Stimulated activated CD8-positive, alpha-beta memory T cell treated with anti-CD3 and anti-CD28 coated beads, Interleukin-15, amount 100 ng/mL, for 1 hour (primary cell): ENCODE measurements at regions not wholly inside any gene's neighbourhood (a gene's known extent, or its start where the extent isn't known, plus 50 kb on each side); places are given as distances from the start of the nearest gene placed in this dataset.
"Not testable (repeated sequence)": the region's sequence is repeated elsewhere in the genome, so short reads cannot be mapped to it uniquely, and the experiment has no call there.

Experiments used
- DNase-seq: peaks from one replicate; pipeline ENCODE4 v3.0.0-alpha.2; 2020; ENCODE audit warnings: low read depth

DNA sequence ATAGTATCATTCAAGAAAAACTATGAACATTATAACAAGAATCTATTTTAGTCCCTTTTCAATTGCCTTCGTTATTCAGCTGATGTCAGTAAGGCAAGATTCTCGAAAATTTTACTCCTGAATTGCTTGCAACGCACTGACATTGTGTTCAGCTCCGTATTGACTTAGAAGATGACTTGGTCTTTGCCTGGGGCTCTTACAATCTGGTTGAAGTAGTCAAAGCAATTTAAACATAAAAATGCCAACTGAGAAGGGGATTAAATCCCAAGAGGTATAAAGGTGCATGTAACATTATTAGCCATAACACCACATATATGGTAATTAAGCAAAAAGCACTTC, 507.1 kb downstream of the CENPC start:
- no peak for DNase-seq

DNA sequence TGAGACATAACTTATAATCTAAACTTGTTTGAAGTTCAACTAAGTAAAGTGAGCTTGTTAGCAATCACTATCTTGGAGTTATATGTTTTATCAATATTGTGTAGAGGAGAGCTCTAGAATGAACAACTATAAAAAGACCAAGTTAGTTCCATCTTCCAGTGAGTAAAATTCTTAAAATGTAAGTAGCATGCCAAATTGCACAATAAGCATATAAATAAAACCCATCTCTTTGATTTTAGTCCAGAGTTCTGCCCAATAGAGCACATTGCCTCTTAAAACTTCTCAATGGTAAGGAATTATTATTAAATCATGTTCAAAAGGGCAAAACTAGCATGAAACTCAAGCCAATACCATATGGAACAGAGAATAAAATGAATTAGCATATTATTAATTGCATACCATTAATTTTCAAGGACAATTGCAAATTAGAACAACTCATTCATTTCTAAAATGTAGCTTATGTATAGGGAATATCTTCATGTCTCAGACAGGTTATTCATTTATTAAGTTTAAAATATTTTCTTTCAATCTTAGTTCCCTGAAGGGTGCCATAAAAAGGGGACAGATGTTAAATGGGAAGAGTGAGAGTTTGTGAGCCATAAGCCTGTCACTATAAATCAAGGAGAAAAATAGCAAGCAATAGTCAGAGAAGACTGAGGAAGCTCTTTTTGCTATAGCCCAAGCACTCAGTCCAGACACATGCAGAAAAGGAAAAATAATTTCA, 507.6 kb downstream of the CENPC start:
- no peak for DNase-seq

DNA sequence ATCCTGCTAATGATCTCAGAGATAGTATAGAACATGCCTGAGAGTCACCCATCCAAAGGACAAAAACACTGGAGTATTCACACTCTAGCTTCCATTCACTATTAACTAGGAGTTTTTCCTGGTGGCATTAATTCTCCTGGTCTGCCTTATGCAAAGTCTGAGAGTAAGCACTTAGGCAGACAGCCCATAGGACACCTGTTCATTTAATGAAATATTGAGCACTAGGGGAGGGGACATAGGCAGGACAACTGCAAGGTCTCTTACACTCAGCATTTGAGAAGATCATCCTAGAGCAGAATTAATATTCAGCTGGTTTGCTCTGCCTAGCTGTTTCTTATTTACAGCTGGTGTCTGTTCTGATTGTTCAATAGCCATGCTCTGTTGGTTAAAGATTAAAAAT, 508.5 kb downstream of the CENPC start:
- DNase-seq: no peak

DNA sequence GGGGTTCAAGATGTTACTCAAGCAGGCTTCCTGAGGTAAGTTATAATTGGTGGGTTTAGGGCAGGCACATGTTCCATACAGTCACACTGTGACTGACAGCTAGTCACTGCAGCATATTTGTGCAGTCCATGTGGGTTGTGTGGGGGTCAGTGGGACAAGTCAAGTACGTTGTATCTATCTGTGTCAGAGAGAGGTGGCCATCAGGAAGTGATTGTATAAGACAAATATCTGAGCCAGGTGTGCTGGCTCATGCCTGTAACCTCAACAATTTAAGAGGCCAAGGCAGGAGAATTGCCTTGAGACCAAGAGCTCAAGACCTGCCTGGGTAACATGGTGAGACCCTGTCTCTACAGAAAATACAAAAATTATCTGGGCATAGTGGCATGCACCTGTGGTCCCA, 509.3 kb downstream of the CENPC start:
- no peak for DNase-seq

DNA sequence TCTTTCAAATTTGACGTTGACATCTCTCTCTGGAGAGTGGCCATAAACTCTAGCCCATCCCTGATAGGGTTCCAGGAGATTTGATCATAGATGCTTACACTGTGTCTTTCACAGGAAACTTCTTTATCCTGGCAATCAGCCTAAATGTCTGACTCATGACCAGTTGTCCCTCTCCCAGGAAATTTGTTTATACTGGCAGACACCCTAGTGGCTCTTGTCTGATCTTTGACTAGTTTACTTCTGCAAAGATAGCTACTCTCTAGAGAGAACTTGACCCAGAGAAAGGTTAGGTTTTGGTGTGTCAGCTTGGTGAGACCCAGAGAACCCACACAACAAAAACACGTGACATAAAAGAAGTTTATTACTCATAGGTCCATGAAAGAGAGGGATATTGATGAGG, 509.8 kb downstream of the CENPC start:
- DNase-seq: no peak

DNA sequence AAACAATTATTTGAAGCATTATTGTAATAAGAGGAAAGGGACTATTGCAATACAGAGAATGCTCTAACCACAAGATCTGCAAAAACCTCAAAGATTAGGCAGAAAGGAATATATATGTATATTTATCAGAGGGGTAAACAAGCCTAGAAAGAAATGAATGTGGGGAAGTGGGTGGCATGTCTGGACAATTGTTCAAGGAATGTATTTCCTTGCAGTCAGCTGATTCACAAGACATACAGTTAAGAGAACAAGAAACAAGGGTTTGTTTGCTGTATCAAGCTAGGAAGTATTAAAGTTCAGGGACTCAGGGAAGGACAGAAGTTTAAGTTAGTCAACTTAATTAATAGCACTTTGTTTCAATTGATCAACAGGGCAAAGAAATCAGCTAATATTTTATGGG, 514.7 kb downstream of the CENPC start:
- DNase-seq: no peak

DNA sequence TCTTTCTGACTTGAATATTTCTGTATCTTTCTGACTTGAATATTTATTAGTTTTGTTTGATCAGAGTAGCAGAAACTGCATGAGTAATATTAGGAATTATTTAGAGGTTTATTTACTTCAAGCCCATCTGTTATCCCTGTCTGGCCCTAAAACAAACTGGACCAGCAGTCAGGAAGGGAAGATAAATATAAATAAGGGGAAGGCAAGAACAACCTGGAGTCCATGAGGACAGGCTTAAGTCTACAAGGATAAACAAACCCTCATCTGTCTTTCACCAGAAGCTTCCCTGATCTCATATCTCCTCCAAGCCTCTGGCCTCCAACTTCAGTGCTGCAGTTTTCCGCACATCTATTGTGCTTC, 524.9 kb downstream of the CENPC start:
- DNase-seq: no peak

DNA sequence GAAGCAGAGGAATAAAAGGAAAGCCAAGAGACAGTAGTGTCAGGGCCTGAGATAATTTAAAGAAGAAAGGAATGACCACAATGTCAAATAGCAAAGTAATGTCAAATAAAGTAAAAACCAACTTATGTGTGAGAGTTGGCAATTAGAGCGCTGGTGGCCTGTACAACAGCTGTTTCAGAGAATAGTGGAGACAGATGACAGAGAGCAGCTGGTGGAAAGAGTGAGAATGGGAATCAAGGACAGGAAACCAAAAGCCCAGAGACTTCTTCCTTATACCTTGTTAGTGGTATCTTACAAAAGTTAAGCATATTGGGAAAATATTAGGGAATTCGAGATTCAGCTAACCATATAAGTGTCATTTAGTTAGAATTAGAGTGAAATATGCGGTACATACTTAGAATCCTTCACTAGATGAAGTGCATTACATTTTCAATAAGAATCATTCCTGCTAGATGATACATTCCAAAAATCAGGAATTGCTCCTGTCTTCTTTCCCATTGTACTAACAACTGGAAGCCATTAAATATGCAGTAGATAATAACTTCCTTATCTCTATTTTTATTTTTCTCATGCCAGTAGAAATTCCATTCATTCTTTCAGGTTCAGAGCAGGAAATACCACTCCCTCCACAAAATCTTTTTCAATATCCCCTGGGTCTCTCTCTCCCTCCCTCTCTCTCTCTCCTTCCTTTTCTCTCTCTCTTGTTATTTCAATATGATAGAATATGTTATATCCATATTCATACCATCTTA, 525.4 kb downstream of the CENPC start:
- no peak for DNase-seq

DNA sequence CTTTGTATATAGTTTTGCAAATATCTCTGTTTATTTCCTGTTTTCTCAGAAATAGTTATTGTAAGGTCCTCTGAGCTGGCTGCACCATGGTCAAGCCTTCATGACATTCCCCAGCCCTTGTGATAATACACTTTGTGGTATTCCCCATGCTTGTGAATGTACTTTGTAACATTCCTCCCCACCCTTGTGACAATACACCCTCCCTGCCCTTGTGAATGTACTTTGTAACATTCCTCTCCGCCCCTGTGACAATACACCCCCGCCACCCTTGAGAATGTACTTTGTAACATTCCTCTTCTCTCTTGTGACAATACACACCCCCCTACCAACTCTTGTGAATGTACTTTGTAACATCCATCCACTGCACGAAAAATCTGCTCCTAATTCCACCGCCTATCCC, 530.7 kb downstream of the CENPC start:
- DNase-seq: no peak

DNA sequence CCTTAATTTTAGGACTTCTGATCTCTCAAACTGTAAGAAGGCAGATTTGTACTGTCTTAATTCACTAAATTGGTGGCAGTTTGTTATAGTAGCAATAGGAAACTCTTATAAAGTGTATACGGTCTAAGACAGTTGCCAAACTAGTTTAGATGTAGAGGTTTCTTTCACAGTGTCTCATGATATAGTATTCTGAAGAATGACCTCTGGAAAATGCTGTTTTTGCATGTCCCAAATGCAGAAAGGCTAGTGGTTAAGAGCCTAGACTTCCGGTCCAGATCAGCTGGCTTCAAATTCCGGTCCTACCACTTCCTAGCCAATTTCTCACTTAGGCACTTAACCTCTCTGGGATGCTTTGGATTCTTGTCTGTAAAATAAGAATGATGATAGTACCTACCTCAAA, 538.5 kb downstream of the CENPC start:
- DNase-seq: no peak

DNA sequence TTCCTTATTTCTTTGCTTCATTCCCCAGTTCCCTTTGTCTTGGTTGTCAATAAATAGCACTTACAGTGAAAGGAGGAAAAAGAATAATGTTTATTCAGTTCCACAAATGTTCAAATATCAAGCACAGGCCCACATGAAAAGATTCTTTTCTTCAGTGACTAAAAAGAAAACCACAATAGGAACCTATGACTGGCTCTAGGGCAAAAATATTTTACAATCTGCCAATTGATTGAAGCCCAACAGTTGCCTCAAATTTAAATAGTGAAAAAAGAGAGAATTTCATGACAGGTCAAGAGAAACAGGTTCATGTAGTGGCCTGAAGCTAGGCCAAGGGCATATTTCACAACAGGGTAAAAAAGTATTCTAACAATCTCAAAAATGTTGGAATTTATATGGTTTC, 553.8 kb downstream of the CENPC start:
- no peak for DNase-seq

DNA sequence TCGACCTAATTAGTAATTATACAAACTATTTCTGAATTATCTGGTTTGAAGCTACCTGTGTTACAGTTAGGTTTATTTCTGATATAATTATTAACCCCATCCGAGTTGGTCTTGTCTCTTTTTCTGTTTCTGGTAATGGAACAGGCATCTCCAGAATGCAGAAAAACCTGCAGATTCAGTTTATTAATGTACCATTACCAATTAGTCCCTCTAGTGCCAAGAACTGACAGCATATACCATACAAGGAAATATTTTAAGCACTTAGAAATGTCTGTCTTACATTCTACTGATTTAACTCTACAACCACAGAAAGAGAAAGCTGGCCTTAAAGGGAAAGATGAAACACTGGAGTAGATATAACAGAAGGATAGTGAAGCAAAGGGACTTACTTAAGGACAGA, 570.6 kb downstream of the CENPC start:
- no peak for DNase-seq

DNA sequence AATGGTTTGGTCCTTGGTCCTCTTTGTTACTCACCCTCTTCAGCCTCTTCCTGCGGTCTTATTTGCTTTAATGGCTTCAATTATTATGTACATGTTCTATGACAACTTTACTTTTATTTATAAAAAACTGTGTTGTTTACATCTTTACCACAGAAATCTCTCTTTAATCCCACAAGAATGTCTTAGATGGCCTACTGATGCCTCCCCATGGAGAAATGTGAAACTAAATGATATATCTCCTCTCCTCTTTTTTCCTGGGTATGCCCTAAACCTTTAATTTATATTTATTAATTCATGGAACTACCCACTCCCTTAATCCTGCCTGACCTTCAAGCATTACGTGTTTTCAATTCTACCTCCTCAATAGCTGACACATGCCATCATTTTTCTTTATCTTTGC, 573.2 kb downstream of the CENPC start:
- DNase-seq: no peak

DNA sequence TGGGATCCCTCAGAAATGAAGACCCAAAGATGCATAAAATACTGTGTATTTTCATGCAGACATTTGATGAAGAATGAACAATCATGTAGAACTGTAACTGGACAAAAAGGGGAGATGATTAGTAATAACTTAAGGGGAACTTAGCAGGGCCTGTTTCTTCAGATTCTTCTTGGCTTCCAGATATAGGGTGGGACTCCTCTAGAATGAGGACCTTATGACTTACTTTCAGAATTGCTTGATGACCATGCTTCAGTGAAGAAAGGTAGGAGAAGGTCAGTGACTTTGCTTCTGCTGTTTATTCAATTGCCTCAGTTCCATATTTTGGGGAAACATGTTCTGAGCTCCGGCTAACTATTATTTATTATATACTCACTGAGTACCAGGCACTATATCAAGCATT, 580.8 kb downstream of the CENPC start:
- DNase-seq: no peak

DNA sequence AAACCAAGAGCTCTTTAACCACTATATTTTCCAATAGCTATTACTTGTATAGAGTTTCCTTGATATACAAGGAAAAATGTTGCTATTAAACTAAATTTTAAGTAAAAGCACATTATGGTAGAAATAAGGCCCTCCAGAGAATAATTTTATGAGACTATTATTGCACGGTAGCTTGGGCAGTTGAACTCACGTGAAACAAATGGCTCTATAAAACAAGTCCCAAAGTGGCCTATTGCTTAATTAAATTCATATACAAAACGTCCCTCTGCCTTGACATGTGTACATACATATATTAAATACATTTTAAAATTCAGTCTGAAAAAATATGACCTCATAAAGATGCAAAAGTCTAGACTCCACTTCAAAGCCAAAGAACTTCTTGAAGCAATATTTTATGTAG, 582.2 kb downstream of the CENPC start:
- DNase-seq: no peak

DNA sequence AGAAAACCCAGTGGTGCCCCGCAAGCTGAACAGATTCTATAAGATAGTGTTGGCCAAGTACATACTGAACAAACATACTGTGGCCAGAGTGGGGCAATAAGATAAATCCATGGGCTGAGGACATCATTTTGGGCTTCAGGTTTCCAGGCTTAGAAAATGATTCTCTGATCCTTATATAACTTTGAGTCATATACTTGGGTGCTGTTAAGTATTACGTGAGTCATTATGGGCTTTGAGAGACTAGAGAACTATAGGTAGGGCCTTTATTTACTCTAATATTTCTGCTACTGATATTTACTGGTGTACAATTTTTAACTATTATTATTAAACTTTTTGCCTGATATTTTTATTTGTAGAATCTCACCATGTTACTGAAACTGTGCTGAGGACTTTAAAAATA, 586.1 kb downstream of the CENPC start:
- DNase-seq: no peak

DNA sequence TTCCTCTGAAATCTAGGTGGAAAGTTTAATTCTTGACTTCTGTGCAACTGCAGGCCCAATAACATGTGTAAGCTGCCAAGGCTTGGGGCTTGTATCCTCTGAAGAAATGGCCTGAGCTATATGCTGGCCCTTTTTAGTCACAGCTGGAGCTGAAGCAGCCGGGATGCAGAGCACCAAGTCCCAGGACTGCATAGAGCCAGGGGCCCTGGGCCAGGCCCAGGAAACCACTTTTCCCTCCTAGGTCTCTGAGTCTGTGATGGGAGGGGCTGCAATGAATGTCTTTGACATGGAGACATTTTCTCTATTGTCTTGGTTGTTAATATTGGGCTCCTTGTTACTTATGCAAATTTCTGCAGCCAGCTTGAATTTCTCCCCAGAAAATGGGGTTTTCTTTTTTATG, 588.5 kb downstream of the CENPC start:
- no peak for DNase-seq

DNA sequence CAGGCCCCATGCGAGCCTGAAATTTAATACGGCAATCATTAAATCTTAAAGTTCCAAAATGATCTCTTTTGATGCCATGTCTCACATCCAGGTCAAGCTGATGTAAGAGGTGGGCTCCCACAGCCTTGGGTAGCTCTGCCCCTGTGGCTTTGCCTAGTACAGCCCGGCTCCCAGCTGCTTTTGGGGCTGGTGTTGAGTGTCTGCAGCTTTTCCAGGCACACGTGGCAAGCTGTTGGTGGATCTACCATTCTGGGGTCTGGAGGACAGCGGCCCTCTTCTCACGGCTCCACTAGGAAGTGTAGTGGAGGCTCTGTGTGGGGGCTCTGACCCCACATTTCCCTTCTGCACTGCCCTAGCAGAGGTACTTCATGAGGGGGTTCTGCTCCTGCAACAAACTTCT, 588.9 kb downstream of the CENPC start:
- DNase-seq: no peak

DNA sequence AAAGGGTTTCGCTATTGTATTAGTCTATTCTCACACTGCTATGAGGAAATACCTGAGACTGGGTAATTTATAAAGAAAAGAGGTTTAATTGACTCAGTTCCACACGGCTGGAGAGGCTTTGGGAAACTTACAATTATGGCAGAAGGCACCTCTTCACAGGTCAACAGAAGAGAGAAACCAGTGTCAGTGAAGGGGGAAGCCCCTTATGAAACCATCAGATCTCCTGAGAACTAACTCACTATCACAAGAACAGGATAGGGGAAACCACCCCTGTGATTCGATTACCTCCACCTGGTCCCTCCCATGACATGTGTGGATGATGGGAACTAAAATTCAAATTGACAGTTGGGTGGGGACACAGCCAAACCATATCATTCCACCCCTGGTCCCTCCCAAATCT, 589.5 kb downstream of the CENPC start:
- no peak for DNase-seq

DNA sequence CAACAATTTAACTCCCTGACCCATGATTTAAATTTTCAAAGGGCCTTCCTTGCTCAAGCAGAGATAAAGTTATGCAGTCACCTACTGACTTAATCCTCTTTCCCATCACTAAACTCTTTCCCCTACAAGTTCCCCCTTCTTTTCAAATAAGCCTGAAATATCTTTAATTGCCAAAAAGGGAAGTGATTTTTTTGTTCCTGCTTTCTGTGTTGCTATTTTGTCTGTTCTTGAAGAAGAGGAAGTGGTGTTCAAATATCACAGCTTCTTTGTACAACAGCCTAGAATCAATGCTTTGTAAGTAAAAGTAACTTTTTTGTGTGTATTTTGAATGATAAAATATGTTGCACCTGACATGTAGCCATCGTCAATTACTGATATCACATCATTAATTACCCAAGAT, 595.9 kb downstream of the CENPC start:
- no peak for DNase-seq

DNA sequence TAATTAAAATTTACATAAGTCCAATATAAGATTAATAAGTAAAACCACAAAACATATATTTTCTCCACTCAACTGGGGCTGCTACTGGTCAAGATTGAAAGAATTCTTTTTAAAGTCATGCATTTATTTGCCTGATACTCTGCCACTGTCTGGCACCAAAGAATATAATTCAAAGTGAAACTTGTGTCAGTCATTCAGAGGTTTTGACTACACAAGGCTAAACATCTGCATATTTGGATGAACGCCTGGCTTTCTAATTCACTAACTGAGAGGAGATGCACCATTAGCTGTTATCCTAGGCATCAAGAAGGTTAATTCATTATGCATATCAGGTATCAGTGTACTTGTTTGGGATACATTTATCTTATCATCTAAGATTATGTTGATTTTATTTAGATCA, 598.5 kb downstream of the CENPC start:
- DNase-seq: no peak

DNA sequence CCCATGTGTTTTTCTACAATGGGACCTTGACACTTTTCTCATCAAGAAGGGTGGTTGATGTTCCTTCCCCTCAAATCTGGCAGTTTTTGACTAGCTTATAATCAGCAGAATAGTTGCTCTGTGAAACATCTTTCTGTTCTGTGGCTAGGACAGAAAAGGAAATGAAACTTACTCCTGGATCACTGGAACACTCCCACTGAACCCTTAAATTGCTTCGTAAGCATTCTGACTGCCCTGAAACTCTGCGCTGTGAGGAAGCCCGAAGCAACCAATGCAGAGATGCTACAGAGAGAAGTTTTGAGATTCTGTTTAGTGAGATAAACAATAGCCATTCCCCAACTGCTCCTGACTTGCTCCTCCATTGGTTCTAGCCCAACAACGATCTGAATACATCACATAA, 602.2 kb downstream of the CENPC start:
- DNase-seq: no peak

DNA sequence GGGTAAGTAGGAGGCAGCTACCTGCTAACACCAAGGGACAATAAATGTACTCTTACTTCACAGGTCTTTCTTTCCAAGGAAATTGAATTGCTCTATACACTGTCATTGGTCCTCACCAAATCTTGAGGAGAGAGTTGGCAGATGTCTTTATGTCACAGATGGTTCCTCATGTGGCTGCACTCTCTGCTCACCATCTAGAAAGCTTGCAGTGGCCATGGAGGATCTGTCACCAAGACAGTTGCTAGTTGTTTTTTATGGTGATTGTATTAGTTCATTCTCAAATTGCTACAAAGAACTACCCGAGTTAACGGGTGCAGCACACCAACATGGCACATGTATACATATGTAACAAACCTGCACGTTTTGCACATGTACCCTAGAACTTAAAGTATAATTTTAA, 613.3 kb downstream of the CENPC start:
- DNase-seq: not testable (repeated sequence)

DNA sequence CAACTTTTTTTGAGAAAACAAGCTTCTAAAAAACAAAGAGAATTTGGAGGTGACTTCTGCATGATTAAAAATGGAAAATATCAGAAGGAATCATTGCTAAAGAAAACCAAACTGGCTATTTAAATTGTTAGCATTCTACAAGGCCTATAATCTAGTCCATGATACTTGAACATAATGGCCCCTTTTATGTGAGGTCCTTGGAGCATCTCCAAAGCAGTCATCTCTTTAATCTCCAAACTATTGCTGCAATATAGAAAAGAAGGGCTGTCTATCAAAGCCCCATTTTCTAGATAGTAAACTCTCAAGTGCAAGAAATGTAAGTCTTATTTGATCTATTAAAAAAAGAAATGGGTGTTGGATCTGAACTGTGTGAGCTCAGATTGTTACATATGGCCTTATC, 615.1 kb downstream of the CENPC start:
- no peak for DNase-seq
